ENCODE measurements at regions not wholly inside any gene's neighbourhood (a gene's known extent, or its start where the extent isn't known, plus 50 kb on each side); places are given as distances from the start of the nearest gene placed in this dataset.

GRCh38 chr2:6213056-6213780 is 521.0 kb downstream of the SOX11 start:
- DNase-seq: no peak

- no peak for DNase-seq
Observed at GRCh38 chr2:6214471-6214870, 522.3 kb downstream of the SOX11 start.

DNA sequence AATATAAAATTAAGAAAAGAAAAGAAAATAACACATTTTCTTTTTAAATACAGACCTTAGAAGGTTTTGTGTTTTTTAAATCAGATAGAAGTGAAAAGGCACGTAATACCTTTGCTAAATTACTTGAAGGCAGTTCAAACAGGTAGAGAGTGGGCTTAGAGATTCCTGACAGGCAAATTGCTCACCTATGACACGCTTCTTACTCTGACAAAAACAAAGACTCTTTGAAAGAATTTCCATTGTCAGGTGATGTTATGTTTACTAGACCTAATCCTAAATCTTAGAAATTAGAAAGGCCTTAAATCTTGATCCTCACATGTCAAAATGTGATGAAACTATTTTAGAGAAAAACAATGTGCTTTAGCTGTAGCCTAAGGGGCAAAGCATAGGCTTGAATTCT is 522.9 kb downstream of the SOX11 start:
- no peak for DNase-seq

- no peak for DNase-seq
Observed at GRCh38 chr2:6216234-6216633, 524.0 kb downstream of the SOX11 start.

- DNase-seq: no peak
Observed at GRCh38 chr2:6218926-6219325, 526.7 kb downstream of the SOX11 start.

- DNase-seq: no peak
Observed at GRCh38 chr2:6219906-6220305, 527.7 kb downstream of the SOX11 start.

GRCh38 chr2:6222296-6222695 is 530.1 kb downstream of the SOX11 start:
- DNase-seq: no peak

- DNase-seq: no peak
Observed at GRCh38 chr2:6224267-6224666, 532.1 kb downstream of the SOX11 start.

DNA sequence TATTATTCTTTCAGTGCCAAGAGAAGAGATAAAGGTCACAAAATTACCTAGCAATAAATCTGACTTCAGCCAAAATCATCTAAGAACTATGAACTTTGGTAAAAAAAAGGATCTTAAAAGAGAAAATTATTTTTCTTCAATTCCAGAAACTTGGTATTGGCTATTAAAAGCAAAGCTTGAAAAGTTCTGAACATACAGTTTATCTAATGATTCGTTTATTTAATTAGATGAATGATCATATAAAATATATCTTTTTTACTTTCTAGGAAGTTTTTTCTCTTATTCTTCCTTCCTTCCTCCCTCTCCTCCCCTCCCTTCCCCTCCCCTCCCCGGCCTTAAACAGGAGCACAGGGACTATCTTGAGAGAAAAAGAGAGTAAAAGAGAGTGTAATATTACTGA is 536.1 kb downstream of the SOX11 start:
- no peak for DNase-seq

DNA sequence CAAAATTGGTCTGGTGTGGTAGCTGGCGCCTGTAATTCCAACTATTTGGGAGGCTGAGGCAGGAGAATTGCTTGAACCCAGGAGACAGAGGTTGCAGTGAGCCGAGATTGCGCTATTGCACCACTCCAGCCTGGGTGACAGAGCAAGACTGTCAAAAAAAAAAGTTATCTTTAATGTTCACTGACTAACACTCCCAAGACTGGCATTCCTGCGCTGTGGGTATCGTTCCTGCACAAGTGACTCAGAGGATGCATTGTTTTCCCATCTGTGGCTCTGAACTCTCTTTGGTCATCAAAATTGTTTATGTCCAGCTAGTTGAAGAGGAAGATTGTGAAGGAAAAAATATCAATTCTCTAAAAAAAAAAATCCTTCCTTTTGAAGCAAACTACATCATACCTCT is 539.0 kb downstream of the SOX11 start:
- DNase-seq: no peak

GRCh38 chr2:6233993-6234392 is 541.8 kb downstream of the SOX11 start:
- no peak for DNase-seq

DNA sequence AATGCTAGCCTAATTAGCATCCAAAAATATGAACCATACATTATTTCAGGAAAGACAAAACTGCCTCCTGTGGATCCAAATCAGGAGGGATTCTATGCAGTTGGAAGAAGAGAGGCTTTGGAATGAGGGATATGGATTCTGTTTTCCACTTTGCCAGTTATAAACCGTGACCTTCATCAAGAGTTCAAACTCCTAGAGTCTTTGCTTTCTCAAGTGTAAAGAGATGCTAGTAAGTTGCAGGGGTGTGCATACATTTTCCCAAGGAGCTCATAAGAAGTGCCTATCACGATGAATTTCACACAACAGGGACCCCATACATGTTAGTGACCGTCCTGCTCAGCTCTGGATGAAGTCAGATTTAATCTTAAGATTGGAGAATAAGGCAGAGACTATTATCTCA is 542.5 kb downstream of the SOX11 start:
- DNase-seq: no peak

- no peak for DNase-seq
Observed at GRCh38 chr2:6236317-6236716, 544.1 kb downstream of the SOX11 start.

GRCh38 chr2:6237039-6237660 is 545.0 kb downstream of the SOX11 start:
- no peak for DNase-seq

DNA sequence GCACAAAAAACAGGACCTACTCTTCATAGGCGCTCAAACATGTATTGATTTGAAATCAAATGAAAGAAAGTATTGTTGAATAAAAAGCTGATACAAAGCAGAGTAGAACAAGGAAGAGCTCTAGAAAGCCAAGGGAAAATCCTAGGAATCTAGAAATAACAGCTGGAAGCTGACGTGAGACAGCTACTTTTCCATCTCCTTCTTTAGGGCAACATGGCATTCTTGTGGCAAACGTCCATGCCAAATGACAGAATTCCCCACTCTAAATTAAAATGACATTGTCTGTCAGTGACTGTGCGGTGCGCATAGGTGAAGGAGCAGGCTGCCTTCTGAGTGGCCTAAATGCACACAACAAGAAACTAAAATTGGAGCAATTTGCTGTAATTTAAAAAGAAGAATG is 557.4 kb downstream of the SOX11 start:
- no peak for DNase-seq

GRCh38 chr2:6254441-6254840 is 562.3 kb downstream of the SOX11 start:
- no peak for DNase-seq

DNA sequence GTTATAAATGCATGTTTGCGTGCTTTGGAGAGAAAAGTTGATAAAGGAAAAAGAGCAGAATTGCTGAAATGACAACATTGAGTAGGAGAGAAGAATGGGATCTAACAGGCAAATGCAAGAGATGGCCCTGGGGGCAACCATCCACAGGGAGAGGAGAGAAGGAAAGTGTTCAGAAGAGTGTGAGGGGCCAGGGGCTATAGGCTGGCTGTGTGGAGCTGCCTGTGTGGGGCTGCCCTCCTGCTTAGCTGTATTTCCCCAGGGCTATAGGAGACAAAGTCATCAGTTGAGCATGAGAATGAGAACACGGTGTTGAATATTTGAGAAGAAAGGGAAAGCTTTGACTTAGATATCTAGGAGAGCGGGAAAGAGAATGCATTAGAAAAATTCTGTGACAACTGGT is 572.0 kb downstream of the SOX11 start:
- no peak for DNase-seq

GRCh38 chr2:6281524-6281923 is 584.2 kb downstream of the CMPK2 start:
- DNase-seq: no peak

- DNase-seq: no peak
Observed at GRCh38 chr2:6283259-6283658, 582.4 kb downstream of the CMPK2 start.

- DNase-seq: no peak
Observed at GRCh38 chr2:6287406-6287805, 578.3 kb downstream of the CMPK2 start.

DNA sequence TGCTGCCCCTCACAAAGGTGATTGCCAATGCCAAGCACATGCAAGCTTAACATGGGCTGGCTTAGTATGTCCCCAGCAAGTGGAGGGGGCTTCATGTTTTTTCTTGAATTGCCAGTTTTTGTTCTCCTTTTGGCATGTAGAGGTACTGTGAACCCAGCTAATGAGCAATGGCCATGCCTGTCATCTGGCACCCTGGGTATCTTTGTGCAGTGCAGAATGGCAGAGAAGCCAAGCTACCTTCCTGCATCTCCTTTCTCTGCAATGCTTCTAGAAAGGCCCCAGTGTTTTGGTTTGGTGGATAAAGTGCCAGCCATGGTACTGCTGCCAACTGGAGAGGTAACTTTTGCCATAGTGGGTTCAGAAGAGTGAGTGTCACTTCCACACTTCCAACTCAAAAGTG is 576.9 kb downstream of the CMPK2 start:
- DNase-seq: no peak

DNA sequence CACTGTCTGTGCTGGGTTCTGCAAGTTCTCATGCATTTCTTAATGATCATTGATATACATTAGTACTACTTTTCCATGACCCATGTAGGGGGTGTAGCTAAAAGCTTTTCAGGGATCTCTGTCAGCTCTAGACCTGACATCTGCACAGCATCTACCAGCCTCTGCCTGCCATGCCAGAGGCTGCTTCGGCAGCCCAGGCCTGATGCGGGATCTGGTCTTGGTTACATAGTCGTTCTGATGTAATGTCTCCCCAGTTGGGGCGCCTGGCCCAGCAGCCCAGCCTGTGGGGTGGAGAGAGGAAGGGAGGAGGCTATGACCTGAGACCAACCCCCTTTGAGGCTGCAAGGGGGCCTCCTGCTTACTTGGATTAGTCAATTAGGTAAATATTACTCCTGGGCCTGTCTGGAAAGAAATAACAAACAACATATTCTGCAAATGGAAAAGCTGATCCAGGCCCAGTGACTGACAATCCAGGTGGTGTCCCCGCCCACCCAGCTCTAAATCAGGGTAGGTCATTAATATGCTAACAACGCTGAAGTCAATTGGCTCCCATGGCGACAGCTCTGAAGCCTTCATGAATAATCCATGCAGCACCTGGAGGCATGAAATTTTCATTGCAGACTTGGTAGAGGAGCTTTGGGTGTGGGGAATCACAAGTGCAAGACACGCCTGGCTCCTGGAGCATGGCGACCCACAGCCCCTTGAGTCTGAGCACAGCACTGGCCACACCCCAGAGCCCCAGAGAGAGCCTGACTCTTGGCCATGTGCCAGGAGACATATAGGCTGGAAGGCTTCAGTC is 575.3 kb downstream of the CMPK2 start:
- no peak for DNase-seq

DNA sequence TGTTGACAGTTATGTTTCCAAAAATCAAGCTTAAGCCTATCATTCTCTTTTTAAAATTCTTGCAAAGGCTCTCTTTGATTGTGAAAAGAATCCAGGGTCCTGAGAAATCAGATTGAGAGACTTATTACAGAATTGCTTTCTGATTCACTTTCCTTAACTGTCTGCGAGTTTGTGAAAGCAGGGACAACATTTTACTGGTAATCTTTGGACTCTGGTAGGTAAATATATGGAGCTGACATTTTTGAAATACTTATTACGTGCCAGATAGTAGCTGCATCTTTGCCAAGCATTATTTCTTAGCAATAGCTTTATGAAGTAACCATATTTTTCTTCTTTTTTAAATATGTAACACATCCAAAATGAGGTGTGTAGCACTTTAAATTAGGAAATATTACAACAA is 570.9 kb downstream of the CMPK2 start:
- no peak for DNase-seq

DNA sequence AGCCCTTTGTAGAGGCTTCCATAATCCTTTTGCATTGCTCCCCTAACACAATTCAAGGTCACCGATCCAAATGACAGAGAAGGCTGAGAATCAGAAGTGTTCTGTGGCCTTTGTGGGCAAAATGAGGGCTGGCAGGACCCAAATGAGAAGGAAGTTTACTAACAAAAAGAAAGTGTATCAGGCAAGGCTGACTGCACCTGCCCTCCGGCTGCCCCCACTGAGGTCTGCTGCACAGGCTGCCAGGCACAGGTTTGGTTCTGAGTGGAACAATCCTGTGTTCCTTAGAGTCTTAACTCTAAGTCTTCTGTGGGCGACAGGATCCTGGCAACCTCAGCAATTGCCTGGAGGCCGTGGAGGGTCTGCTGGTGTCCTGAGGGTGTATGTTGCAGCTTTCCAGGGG is 568.5 kb downstream of the CMPK2 start:
- DNase-seq: no peak
